Kidney (tissue), 13 donors: ENCODE measurements at regions not wholly inside any gene's neighbourhood (a gene's known extent, or its start where the extent isn't known, plus 50 kb on each side); places are given as distances from the start of the nearest gene placed in this dataset.

Experiments used
- DNase-seq, 5 donors: peaks; one replicate each; pipeline ENCODE4 v3.0.0-alpha.2; 2013 to 2020
- FAIRE-seq: peaks from 2 replicates; lab custom pipeline; 2012; peaks lifted over from hg19 to GRCh38; lab: Jason Lieb, UNC
- H3K27ac ChIP-seq, 2 donors: one replicate each; pipeline ENCODE4 v1.7.0; 2013; ENCODE audit warnings: low read depth in 2 of 2, low read length in 2 of 2, inconsistent platforms in 1 of 2
- H3K27me3 ChIP-seq: one replicate; pipeline ENCODE4 v1.7.1; 2013; ENCODE audit warnings: low read length, inconsistent platforms; ENCODE audit not compliant: control insufficient read depth, insufficient read depth
- H3K36me3 ChIP-seq, 3 donors: one replicate each; pipeline versions ENCODE4 v1.7.0 to v1.7.1; 2013; ENCODE audit warnings: low read length in 3 of 3, control low read depth in 1 of 3, inconsistent platforms in 1 of 3; ENCODE audit not compliant: insufficient read depth in 3 of 3, control insufficient read depth in 2 of 3
- H3K4me1 ChIP-seq, 3 donors: one replicate each; pipeline versions ENCODE4 v1.7.0 to v1.7.1; 2013; ENCODE audit warnings: low read length in 3 of 3, inconsistent platforms in 1 of 3, low read depth in 1 of 3; ENCODE audit not compliant: control insufficient read depth in 2 of 3, insufficient read depth in 2 of 3
- H3K4me3 ChIP-seq, 3 donors: one replicate each; pipeline versions ENCODE4 v1.7.0 to v1.8.1; 2013; ENCODE audit warnings: low read length in 3 of 3, control low read depth in 1 of 3, inconsistent platforms in 1 of 3
- H3K9ac ChIP-seq, 3 donors: one replicate each; pipeline versions ENCODE4 v1.7.0 to v1.7.1; 2013; ENCODE audit warnings: low read length in 3 of 3, control low read depth in 1 of 3, inconsistent platforms in 1 of 3
- H3K9me3 ChIP-seq, 3 donors: one replicate each; pipeline versions ENCODE4 v1.7.0 to v1.7.1; 2013; ENCODE audit warnings: low read length in 3 of 3, control low read depth in 1 of 3, inconsistent platforms in 1 of 3; ENCODE audit not compliant: control insufficient read depth in 2 of 3, insufficient read depth in 1 of 3
- CTCF ChIP-seq: IDR thresholded peaks from 3 replicates; pipeline ENCODE4 v1.5.1; 2012; ENCODE audit warnings: mild to moderate bottlenecking, moderate library complexity, borderline replicate concordance; ENCODE audit not compliant: insufficient read depth; ENCODE audit errors: extremely low read depth
- intact Hi-C: fragments of 100-400 bp; cut with DNase I; formaldehyde crosslinking; loops from one replicate; pipeline ENCODE4 v1.11.1; 2022
- donor health status: control.
- donor health status: control.
- donor health status: control.
- donor health status: control.
- donor health status: control.
- donor health status: DM: yes; HTN: yes; CAD: no.
- donor health status: Normal renal cell carcinoma (clear cell type).

GRCh38 chr13:91220872-91221271 lies 126.6 kb upstream of the MIR17HG start:
- H3K27me3 ChIP-seq = no peaks in the 10 kb centered on the region
- no peak overlapping the region for H3K27ac ChIP-seq
- DNase-seq (peak in 1 of 5 donors; percentile 20), FAIRE-seq (no peak)
- intact Hi-C loops = no loop called here
- no peaks in the 10 kb centered on the region for H3K9me3 ChIP-seq
- no peak overlapping the region for H3K4me3 ChIP-seq
- TF ChIP-seq CTCF = no peak
- no peaks in the 10 kb centered on the region for H3K36me3 ChIP-seq
- H3K9ac ChIP-seq = no peak overlapping the region
- no peaks in the 10 kb centered on the region for H3K4me1 ChIP-seq

GRCh38 chr13:91228108-91228507 lies 119.4 kb upstream of the MIR17HG start:
- no peak for TF ChIP-seq CTCF
- no peak for FAIRE-seq
- Histone ChIP-seq H3K9ac (no peak overlapping the region), H3K4me1 (no peaks in the 10 kb centered on the region), H3K9me3 (no peaks in the 10 kb centered on the region), H3K36me3 (no peaks in the 10 kb centered on the region), H3K4me3 (no peak overlapping the region), H3K27me3 (no peaks in the 10 kb centered on the region), H3K27ac (no peak overlapping the region)
- intact Hi-C loops = no loop called here
- DNase-seq = no peak

GRCh38 chr13:91228940-91229339 lies 118.5 kb upstream of the MIR17HG start:
- no peak overlapping the region for H3K4me3 ChIP-seq
- TF ChIP-seq CTCF = no peak
- no peak overlapping the region for H3K9ac ChIP-seq
- no peaks in the 10 kb centered on the region for H3K36me3 ChIP-seq
- DNase-seq (peak in 1 of 5 donors; percentile 3), FAIRE-seq (no peak)
- intact Hi-C loops = no loop called here
- no peaks in the 10 kb centered on the region for H3K27me3 ChIP-seq
- no peaks in the 10 kb centered on the region for H3K4me1 ChIP-seq
- no peaks in the 10 kb centered on the region for H3K9me3 ChIP-seq
- no peak overlapping the region for H3K27ac ChIP-seq

GRCh38 chr13:91232716-91233115 lies 114.8 kb upstream of the MIR17HG start:
- no peaks in the 10 kb centered on the region for H3K4me1 ChIP-seq
- FAIRE-seq (no peak), DNase-seq (no peak)
- H3K9me3 ChIP-seq = no peaks in the 10 kb centered on the region
- no peaks in the 10 kb centered on the region for H3K27me3 ChIP-seq
- no peak overlapping the region for H3K27ac ChIP-seq
- no peak overlapping the region for H3K4me3 ChIP-seq
- no peaks in the 10 kb centered on the region for H3K36me3 ChIP-seq
- H3K9ac ChIP-seq = no peak overlapping the region
- intact Hi-C loops = no loop called here
- no peak for TF ChIP-seq CTCF
